Right atrium auricular region (tissue), 2 donors: ENCODE measurements at regions not wholly inside any gene's neighbourhood (a gene's known extent, or its start where the extent isn't known, plus 50 kb on each side); places are given as distances from the start of the nearest gene placed in this dataset.

ENCODE experiments used
- DNase-seq: peaks from one replicate; pipeline ENCODE4 v3.0.0-alpha.2; 2019; ENCODE audit warnings: low spot score
- H3K27ac ChIP-seq, 2 donors: fragments of 200-600 bp; sonication (generic); 1 replicate in 1 of 2; 2 replicates in 1 of 2; pipeline ENCODE4 v1.5.1; 2016 to 2019
- H3K27me3 ChIP-seq, 2 donors: fragments of 200-600 bp; sonication (generic); one replicate each; pipeline versions ENCODE4 v1.5.1 to v1.6.0; 2017 to 2019
- H3K36me3 ChIP-seq: fragments of 200-600 bp; sonication (generic); one replicate; pipeline ENCODE4 v1.5.1; 2016
- H3K4me1 ChIP-seq, 2 donors: fragments of 200-600 bp; sonication (generic); one replicate each; pipeline versions ENCODE4 v1.5.1 to v1.6.0; 2017 to 2019
- H3K4me3 ChIP-seq, 2 donors: fragments of 200-600 bp; sonication (generic); 1 replicate in 1 of 2; 2 replicates in 1 of 2; pipeline ENCODE4 v1.5.1; 2017 to 2019; ENCODE audit warnings: mild to moderate bottlenecking in 1 of 2, moderate library complexity in 1 of 2
- H3K9me3 ChIP-seq, 2 donors: fragments of 200-600 bp; sonication (generic); one replicate each; pipeline ENCODE4 v1.5.1; 2019
- CTCF ChIP-seq, 2 donors: fragments of 200-600 bp; sonication (generic); IDR thresholded peaks; one replicate each; pipeline ENCODE4 v1.5.1; 2019; ENCODE audit warnings: antibody characterized with exemption in 2 of 2

- H3K27me3 ChIP-seq = no peaks in the 10 kb centered on the region
- DNase-seq = no peak
- no peaks in the 10 kb centered on the region for H3K9me3 ChIP-seq
- no peak overlapping the region for H3K4me3 ChIP-seq
- H3K36me3 ChIP-seq = no peaks in the 10 kb centered on the region
- peaks cover 0 to 31% of the 10 kb centered on the region in 2 donors for H3K4me1 ChIP-seq
- no peak for TF ChIP-seq CTCF (IDR thresholded peaks at IDR 0.05)
- H3K27ac ChIP-seq = no peak overlapping the region
Measured at GRCh38 chr11:129277198-129277843, 85.2 kb upstream of the ARHGAP32 start.

- H3K4me1 ChIP-seq = peaks cover 0 to 31% of the 10 kb centered on the region in 2 donors
- H3K27me3 ChIP-seq = no peaks in the 10 kb centered on the region
- no peak for DNase-seq
- H3K36me3 ChIP-seq = no peaks in the 10 kb centered on the region
- H3K27ac ChIP-seq = no peak overlapping the region
- no peaks in the 10 kb centered on the region for H3K9me3 ChIP-seq
- no peak for TF ChIP-seq CTCF (IDR thresholded peaks at IDR 0.05)
- H3K4me3 ChIP-seq = no peak overlapping the region
Measured at GRCh38 chr11:129275828-129276227, 83.7 kb upstream of the ARHGAP32 start.

DNA sequence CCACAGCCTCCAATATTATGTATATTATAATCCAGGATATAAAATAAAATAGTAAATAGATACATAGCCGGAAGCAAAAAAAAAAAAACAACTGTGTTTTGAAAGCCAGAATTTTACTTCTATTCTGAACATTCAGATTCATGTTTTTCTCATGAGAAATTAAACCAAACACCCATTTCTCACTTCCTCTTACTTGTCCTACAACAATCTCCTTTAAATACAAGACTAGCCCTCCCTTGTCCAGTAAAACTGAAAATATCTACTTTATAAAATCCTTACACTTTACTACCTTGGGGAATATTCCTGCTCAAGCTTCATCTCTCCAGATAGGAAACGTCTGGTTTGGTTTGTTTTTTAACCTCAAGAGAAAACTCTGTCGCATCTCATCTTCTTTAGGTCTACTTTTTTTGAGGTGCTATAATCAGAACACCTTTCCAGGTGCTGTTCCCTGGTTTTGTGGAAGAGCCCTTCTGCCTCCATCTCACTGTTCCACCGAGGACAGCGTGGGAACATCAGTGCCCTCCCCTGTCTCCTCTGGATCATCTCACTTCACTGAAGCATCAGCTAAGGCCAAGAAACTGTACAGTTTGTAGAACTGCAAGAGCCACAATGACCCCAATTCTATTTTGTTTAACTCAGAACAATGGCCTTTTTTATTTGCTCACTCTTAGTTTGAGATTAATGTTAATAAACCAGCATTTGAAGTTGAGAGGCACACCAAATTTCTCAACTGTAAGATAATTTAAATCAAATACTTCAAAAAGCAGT lies 82.0 kb upstream of the ARHGAP32 start:
- H3K27me3 ChIP-seq = no peaks in the 10 kb centered on the region
- no peak overlapping the region for H3K27ac ChIP-seq
- peaks cover 0 to 25% of the 10 kb centered on the region in 2 donors for H3K4me1 ChIP-seq
- DNase-seq = no peak
- no peaks in the 10 kb centered on the region for H3K36me3 ChIP-seq
- no peak overlapping the region for H3K4me3 ChIP-seq
- no peaks in the 10 kb centered on the region for H3K9me3 ChIP-seq
- TF ChIP-seq CTCF (IDR thresholded peaks at IDR 0.05) = no peak

DNA sequence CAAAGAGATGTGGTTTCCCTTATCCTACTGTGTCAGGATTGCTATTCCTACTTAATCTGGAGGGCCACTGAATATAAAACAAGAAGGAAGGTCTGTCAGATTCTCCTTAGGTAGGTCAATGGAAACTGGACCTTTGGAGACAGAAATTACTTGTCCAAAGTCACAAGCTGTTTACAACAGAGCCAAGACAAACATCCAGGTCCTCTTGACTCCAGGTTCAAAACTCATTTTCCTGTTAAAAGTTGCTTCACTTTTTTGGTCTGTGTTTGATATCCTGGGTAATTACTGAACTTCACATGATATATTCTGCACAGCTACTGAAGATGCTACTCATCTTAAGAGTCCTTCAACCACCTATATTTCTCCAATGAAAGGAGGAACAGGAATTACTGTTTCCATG lies 81.2 kb upstream of the ARHGAP32 start:
- no peaks in the 10 kb centered on the region for H3K27me3 ChIP-seq
- no peaks in the 10 kb centered on the region for H3K9me3 ChIP-seq
- no peak for DNase-seq
- TF ChIP-seq CTCF (IDR thresholded peaks at IDR 0.05) = no peak
- no peak overlapping the region for H3K27ac ChIP-seq
- peaks cover 0 to 23% of the 10 kb centered on the region in 2 donors for H3K4me1 ChIP-seq
- H3K36me3 ChIP-seq = no peaks in the 10 kb centered on the region
- H3K4me3 ChIP-seq = no peak overlapping the region

GRCh38 chr11:129271030-129271429 lies 78.9 kb upstream of the ARHGAP32 start:
- no peaks in the 10 kb centered on the region for H3K27me3 ChIP-seq
- no peaks in the 10 kb centered on the region for H3K36me3 ChIP-seq
- H3K27ac ChIP-seq = no peak overlapping the region
- TF ChIP-seq CTCF (IDR thresholded peaks at IDR 0.05) = no peak
- H3K4me1 ChIP-seq = peaks cover 0 to 7% of the 10 kb centered on the region in 2 donors
- no peak overlapping the region for H3K4me3 ChIP-seq
- no peaks in the 10 kb centered on the region for H3K9me3 ChIP-seq
- DNase-seq = no peak
